ENCODE measurements at regions not wholly inside any gene's neighbourhood (a gene's known extent, or its start where the extent isn't known, plus 50 kb on each side); places are given as distances from the start of the nearest gene placed in this dataset.

GRCh38 chr2:58812771-58813344, 571.7 kb upstream of the FANCL start:
- TF ChIP-seq CTCF (IDR thresholded peaks at IDR 0.05; ENCODE audit: low read length), result no peak
- no peak for TF ChIP-seq EZH2 (IDR thresholded peaks at IDR 0.05; ENCODE audit: borderline replicate concordance, low read length)
- H3K9ac ChIP-seq (ENCODE audit: low read length), result no peak overlapping the region
- no peaks in the 10 kb centered on the region for H3K4me1 ChIP-seq (ENCODE audit: insufficient read depth, low read length, severe bottlenecking)
- no peaks in the 10 kb centered on the region for H3K9me3 ChIP-seq (ENCODE audit: low read length)
- H2AFZ ChIP-seq (ENCODE audit: low read length), result no peak overlapping the region
- no peaks in the 10 kb centered on the region for H3K9me2 ChIP-seq (ENCODE audit: low read depth, low read length)
- no peaks in the 10 kb centered on the region for H3K27me3 ChIP-seq (ENCODE audit: insufficient read depth, low read length)
- H3K4me2 ChIP-seq (ENCODE audit: low read length), result no peak overlapping the region
- no peak overlapping the region for H3K4me3 ChIP-seq (ENCODE audit: low read depth, low read length, poor library complexity, severe bottlenecking)
- H4K20me1 ChIP-seq (ENCODE audit: insufficient read depth, low read length), result no peaks in the 10 kb centered on the region
- no peaks in the 10 kb centered on the region for H3K36me3 ChIP-seq (ENCODE audit: insufficient read depth, low read length)
- no peaks in the 10 kb centered on the region for H3F3A ChIP-seq (ENCODE audit: insufficient read depth, low read length)
- H3K27ac ChIP-seq (ENCODE audit: low read depth, low read length, poor library complexity, severe bottlenecking), result no peak overlapping the region
- H3K79me2 ChIP-seq (ENCODE audit: insufficient read depth, low read length), result no peaks in the 10 kb centered on the region

- no peak overlapping the region for H2AFZ ChIP-seq (ENCODE audit: low read length)
- H3K4me1 ChIP-seq (ENCODE audit: insufficient read depth, low read length, severe bottlenecking), result no peaks in the 10 kb centered on the region
- H3K4me3 ChIP-seq (ENCODE audit: low read depth, low read length, poor library complexity, severe bottlenecking), result no peak overlapping the region
- H3F3A ChIP-seq (ENCODE audit: insufficient read depth, low read length), result no peaks in the 10 kb centered on the region
- H3K27me3 ChIP-seq (ENCODE audit: insufficient read depth, low read length), result no peaks in the 10 kb centered on the region
- H3K9me2 ChIP-seq (ENCODE audit: low read depth, low read length), result no peaks in the 10 kb centered on the region
- TF ChIP-seq CTCF (IDR thresholded peaks at IDR 0.05; ENCODE audit: low read length) (no peak), EZH2 (IDR thresholded peaks at IDR 0.05; ENCODE audit: borderline replicate concordance, low read length) (no peak)
- no peaks in the 10 kb centered on the region for H3K36me3 ChIP-seq (ENCODE audit: insufficient read depth, low read length)
- H3K27ac ChIP-seq (ENCODE audit: low read depth, low read length, poor library complexity, severe bottlenecking), result no peak overlapping the region
- no peaks in the 10 kb centered on the region for H3K9me3 ChIP-seq (ENCODE audit: low read length)
- H3K9ac ChIP-seq (ENCODE audit: low read length), result no peak overlapping the region
- H3K4me2 ChIP-seq (ENCODE audit: low read length), result no peak overlapping the region
- no peaks in the 10 kb centered on the region for H3K79me2 ChIP-seq (ENCODE audit: insufficient read depth, low read length)
- no peaks in the 10 kb centered on the region for H4K20me1 ChIP-seq (ENCODE audit: insufficient read depth, low read length)
Observed at GRCh38 chr2:58805126-58805525, 564.0 kb upstream of the FANCL start.

- Histone ChIP-seq H3F3A (ENCODE audit: insufficient read depth, low read length) (no peaks in the 10 kb centered on the region), H3K4me1 (ENCODE audit: insufficient read depth, low read length, severe bottlenecking) (no peaks in the 10 kb centered on the region), H3K9me3 (ENCODE audit: low read length) (no peaks in the 10 kb centered on the region), H3K79me2 (ENCODE audit: insufficient read depth, low read length) (no peaks in the 10 kb centered on the region), H4K20me1 (ENCODE audit: insufficient read depth, low read length) (no peaks in the 10 kb centered on the region), H3K4me3 (ENCODE audit: low read depth, low read length, poor library complexity, severe bottlenecking) (no peak overlapping the region), H3K27me3 (ENCODE audit: insufficient read depth, low read length) (no peaks in the 10 kb centered on the region), H3K9me2 (ENCODE audit: low read depth, low read length) (no peaks in the 10 kb centered on the region), H2AFZ (ENCODE audit: low read length) (no peak overlapping the region), H3K9ac (ENCODE audit: low read length) (no peak overlapping the region), H3K36me3 (ENCODE audit: insufficient read depth, low read length) (no peaks in the 10 kb centered on the region), H3K4me2 (ENCODE audit: low read length) (no peak overlapping the region), H3K27ac (ENCODE audit: low read depth, low read length, poor library complexity, severe bottlenecking) (no peak overlapping the region)
- TF ChIP-seq EZH2 (IDR thresholded peaks at IDR 0.05; ENCODE audit: borderline replicate concordance, low read length) (no peak), CTCF (IDR thresholded peaks at IDR 0.05; ENCODE audit: low read length) (no peak)
Observed at GRCh38 chr2:58803192-58803591, 562.1 kb upstream of the FANCL start.

Measured in OCI-LY1 (cell line).